ENCODE measurements at regions not wholly inside any gene's neighbourhood (a gene's known extent, or its start where the extent isn't known, plus 50 kb on each side); places are given as distances from the start of the nearest gene placed in this dataset.
A peak's percentile ranks its signal among the peaks of the same experiment; 100 is the strongest.
"Not testable (repeated sequence)": the region's sequence is repeated elsewhere in the genome, so short reads cannot be mapped to it uniquely, and the experiment has no call there.

DNA sequence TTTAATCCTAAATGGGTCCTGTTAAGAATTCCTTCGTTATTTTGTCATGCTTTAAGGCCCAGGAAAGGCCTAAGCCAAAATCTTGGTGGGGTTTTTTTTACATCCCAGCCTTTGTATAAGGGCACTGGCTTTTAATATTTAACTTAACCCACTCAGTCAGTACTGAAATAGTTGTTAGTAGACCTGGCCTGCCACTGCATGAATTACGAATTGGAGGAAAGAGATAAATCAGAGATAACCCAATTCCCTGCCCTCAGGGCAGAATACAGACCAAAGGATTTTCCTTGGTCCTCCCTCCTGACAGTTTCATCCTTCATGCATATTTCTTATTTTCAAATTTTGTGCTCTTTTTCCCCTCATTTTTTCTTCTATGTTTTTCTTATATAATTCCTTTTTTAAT is 193.0 kb downstream of the FASLG start:
- H3K36me3 ChIP-seq, result no peaks in the 10 kb centered on the region
- H3K9me3 ChIP-seq (replicated peaks), result no peaks in the 10 kb centered on the region
- DNase-seq, result no peak
- no peaks in the 10 kb centered on the region for H3K4me1 ChIP-seq
- no peak overlapping the region for H3K4me3 ChIP-seq
- no peak overlapping the region for H3K27ac ChIP-seq
- no peaks in the 10 kb centered on the region for H3K27me3 ChIP-seq

DNA sequence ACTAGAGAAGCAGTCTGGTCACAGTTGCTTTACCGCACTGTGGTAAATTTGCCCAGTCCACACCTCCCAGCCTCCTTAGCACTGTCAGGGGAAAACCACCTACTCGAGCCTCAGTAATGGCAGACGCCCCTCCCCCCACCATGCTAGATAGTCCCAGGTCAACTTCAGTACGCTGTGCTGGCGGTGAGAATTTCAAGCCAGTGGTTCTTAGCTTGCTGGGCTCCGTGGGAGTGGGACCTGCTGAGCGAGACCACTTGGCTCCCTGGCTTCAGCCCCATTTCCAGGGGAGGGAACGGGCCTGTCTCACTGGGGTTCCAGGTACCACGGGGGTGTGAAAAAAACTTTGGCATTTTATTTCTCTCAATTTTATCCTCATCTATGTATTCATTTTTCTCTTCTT is 194.8 kb downstream of the TNFSF18 start:
- not testable (repeated sequence) for H3K4me1 ChIP-seq; H3K27me3 ChIP-seq; H3K9me3 ChIP-seq (replicated peaks); DNase-seq; H3K27ac ChIP-seq; H3K4me3 ChIP-seq; H3K36me3 ChIP-seq

DNA sequence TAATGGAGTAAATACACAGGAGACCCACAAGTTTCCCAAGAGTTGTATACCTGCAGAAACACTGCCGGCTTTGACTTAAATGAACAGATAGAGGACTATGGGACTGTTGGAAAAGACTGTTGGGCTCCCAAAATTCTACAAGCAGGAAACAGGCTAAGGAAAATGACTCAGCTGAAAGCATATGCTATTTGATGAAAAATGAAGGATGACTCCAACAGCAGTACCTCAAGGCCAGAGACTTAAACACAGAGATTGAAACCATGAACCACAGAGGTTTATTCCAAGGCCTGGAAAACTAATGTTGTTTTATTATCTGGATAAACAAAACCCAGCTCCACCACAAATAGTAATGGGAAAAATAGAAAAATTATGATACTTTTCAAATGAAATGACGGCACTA is 187.7 kb downstream of the TNFSF18 start:
- Histone ChIP-seq H3K36me3 (no peaks in the 10 kb centered on the region), H3K4me1 (no peaks in the 10 kb centered on the region), H3K27ac (no peak overlapping the region), H3K27me3 (no peaks in the 10 kb centered on the region), H3K4me3 (no peak overlapping the region), H3K9me3 (replicated peaks) (no peaks in the 10 kb centered on the region)
- no peak for DNase-seq

DNA sequence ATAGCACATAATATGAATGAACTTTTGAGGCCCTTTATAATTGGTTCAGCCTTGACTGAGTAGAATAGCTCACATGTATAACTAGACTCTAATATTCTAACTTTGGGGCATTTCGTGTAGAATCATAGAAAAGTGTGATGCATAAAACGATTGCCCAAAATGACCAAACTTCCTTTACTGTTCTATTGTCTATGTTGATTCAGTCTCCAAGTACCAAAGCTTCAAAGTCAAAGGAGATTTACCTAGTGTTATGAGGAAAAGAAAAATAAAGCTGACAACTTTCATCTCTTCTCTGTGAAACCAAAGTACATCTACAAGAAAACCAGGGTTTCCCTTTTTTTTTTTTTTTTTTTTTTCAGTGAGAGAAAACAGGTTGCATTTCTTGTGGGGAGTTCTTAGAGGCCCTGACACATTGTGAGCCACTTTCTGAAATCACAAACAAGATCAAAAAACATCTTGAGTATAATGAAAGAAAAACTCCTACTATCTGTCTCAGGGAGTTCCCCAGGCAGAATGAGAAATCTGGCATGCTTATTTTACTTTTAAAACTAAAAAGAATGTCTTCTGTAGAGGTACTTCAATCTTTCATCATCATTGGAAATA is 183.4 kb downstream of the TNFSF18 start:
- Histone ChIP-seq H3K27ac (no peak overlapping the region), H3K36me3 (no peaks in the 10 kb centered on the region), H3K4me1 (no peaks in the 10 kb centered on the region), H3K27me3 (no peaks in the 10 kb centered on the region), H3K9me3 (replicated peaks) (no peaks in the 10 kb centered on the region; the same call in 1 of the 2 replicates), H3K4me3 (no peak overlapping the region)
- no peak for DNase-seq

DNA sequence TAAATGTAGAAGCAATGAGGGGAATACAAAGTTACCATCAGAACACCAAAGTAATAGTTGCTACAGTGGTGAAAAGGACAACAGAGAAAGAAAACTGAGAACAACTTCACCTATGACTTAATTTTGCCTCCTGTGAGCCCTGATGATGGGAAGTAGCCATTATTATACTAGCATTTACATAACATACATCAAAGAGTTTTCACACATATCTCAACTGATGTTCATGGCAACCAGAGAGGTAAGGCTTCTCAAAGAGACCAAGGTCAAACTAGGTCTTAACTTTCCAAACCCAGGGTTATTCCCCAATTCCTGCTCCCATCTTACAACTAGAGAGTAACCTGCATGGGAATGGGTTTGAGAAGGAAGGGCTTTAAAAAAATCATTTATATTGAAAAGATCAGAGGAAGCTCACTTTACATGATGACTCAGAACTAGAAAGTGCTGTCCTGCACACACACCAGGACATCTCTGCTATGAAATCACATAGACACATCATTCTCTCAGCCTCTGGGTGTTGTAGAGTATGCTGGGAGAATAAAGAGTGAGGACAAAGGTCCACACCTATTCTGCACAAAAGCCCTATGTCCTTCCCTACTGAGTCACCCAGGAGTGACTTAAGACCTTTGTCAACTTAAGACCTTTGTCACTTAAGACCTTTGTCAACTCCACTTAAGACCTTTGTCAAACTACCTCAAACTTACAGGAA is 179.7 kb downstream of the TNFSF18 start:
- no peak for DNase-seq
- Histone ChIP-seq H3K4me3 (no peak overlapping the region), H3K27me3 (no peaks in the 10 kb centered on the region), H3K36me3 (no peaks in the 10 kb centered on the region), H3K9me3 (replicated peaks) (no peaks in the 10 kb centered on the region; the same call in 1 of the 2 replicates), H3K27ac (no peak overlapping the region), H3K4me1 (no peaks in the 10 kb centered on the region)

GRCh38 chr1:172874950-172875349 is 175.8 kb downstream of the TNFSF18 start:
- Histone ChIP-seq H3K4me1 (no peaks in the 10 kb centered on the region), H3K4me3 (no peak overlapping the region), H3K27me3 (no peaks in the 10 kb centered on the region), H3K27ac (no peak overlapping the region), H3K9me3 (replicated peaks) (no peaks in the 10 kb centered on the region), H3K36me3 (no peaks in the 10 kb centered on the region)
- DNase-seq, result no peak

- Histone ChIP-seq H3K27ac (no peak overlapping the region), H3K4me3 (no peak overlapping the region), H3K9me3 (replicated peaks) (peaks cover 1% of the 10 kb centered on the region; the same call in 1 of the 2 replicates), H3K36me3 (no peaks in the 10 kb centered on the region), H3K4me1 (no peaks in the 10 kb centered on the region), H3K27me3 (no peaks in the 10 kb centered on the region)
- no peak for DNase-seq
Measured at GRCh38 chr1:172875892-172876291, 174.8 kb downstream of the TNFSF18 start.

DNA sequence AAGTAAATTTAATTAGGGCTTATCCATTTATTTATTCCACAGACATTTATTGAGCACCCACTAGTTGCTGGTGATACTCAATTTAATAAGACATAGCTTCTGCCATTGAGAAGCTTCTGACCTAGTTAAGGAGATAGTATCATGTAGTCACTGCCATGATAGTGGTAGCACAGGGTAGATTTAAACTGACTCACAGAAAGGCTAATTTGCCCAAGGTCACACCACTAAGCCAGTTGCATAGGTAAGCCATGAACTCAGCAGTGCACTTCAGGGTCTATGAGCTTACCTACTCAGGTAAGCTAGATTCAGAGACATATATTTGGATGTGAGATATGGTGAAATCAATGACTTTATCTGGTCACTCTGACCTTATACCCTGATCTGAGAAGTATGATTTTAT is 168.4 kb downstream of the TNFSF18 start:
- Histone ChIP-seq H3K4me1 (no peaks in the 10 kb centered on the region), H3K27me3 (no peaks in the 10 kb centered on the region), H3K27ac (no peak overlapping the region), H3K36me3 (no peaks in the 10 kb centered on the region), H3K9me3 (replicated peaks) (peaks cover 3% of the 10 kb centered on the region; the same call in 1 of the 2 replicates), H3K4me3 (no peak overlapping the region)
- no peak for DNase-seq

DNA sequence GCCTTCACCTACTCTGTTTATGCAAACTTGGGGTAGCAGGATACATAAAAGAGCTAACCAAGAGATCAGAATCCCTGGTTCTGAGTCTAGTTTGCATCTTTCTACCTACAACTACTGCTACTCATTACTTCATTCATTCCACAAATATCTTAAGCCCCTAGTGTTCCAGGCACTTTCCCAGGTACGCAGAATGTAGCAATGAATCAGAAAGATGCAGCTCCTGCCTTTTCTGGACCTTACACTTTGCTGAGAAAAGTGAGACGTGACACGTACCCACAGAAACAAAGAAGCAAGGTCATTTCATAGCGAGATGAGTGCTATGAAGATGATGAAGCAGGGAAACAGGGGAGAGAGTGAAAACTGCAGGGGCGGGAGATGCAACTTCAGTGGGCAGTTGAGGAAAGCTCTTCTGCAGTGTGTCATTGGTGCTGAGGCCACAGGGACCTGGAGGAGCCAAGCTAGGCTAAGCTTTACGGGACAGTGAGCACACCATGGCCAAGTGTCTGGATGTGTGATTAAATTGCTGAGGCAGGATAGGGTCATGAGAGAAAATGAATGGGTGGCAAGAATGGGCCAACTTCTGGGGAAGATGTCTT is 167.9 kb downstream of the TNFSF18 start:
- Histone ChIP-seq H3K27ac (no peak overlapping the region), H3K9me3 (replicated peaks) (peaks cover 3% of the 10 kb centered on the region; the same call in 1 of the 2 replicates), H3K4me3 (no peak overlapping the region), H3K36me3 (no peaks in the 10 kb centered on the region), H3K27me3 (no peaks in the 10 kb centered on the region), H3K4me1 (no peaks in the 10 kb centered on the region)
- DNase-seq, result no peak

- no peaks in the 10 kb centered on the region for H3K27me3 ChIP-seq
- no peak for DNase-seq
- H3K4me1 ChIP-seq, result no peaks in the 10 kb centered on the region
- H3K4me3 ChIP-seq, result no peak overlapping the region
- H3K27ac ChIP-seq, result no peak overlapping the region
- H3K36me3 ChIP-seq, result no peaks in the 10 kb centered on the region
- peaks cover 3% of the 10 kb centered on the region; the same call in 1 of the 2 replicates for H3K9me3 ChIP-seq (replicated peaks)
Measured at GRCh38 chr1:172883387-172883791, 167.4 kb downstream of the TNFSF18 start.

DNA sequence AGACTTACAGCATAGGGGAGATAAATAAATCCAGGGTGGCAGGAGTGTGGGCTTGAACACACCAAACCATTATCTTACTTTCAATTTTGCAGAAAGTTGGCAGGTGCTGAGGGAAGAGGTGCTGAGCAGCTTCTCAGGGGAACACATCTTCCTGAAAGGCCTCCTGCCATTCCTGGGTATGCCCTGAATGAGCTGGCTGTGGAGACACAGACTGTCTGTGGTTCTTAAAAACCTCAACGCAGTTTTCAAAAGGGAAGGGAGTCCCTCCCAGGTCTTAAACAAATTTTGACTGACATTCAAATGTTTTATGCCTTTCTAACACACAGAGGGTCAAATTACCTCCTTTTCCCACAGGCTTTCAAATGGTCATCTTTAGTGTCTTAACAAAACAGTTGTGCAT is 166.9 kb downstream of the TNFSF18 start:
- Histone ChIP-seq H3K4me3 (no peak overlapping the region), H3K27me3 (no peaks in the 10 kb centered on the region), H3K27ac (no peak overlapping the region), H3K4me1 (no peaks in the 10 kb centered on the region), H3K36me3 (no peaks in the 10 kb centered on the region), H3K9me3 (replicated peaks) (peaks cover 3% of the 10 kb centered on the region; the same call in 1 of the 2 replicates)
- peak in 1 of 2 experiments; percentile 17 for DNase-seq

- no peaks in the 10 kb centered on the region for H3K27me3 ChIP-seq
- H3K4me3 ChIP-seq, result no peak overlapping the region
- H3K9me3 ChIP-seq (replicated peaks), result peaks cover 3% of the 10 kb centered on the region; the same call in 1 of the 2 replicates
- no peaks in the 10 kb centered on the region for H3K4me1 ChIP-seq
- H3K36me3 ChIP-seq, result no peaks in the 10 kb centered on the region
- DNase-seq, result no peak
- H3K27ac ChIP-seq, result no peak overlapping the region
Measured at GRCh38 chr1:172885411-172885810, 165.3 kb downstream of the TNFSF18 start.

- no peaks in the 10 kb centered on the region for H3K4me1 ChIP-seq
- no peak overlapping the region for H3K4me3 ChIP-seq
- H3K9me3 ChIP-seq (replicated peaks), result peaks cover under 1% of the 10 kb centered on the region; the same call in 1 of the 2 replicates
- DNase-seq, result no peak
- no peaks in the 10 kb centered on the region for H3K27me3 ChIP-seq
- H3K36me3 ChIP-seq, result no peaks in the 10 kb centered on the region
- H3K27ac ChIP-seq, result no peak overlapping the region
Measured at GRCh38 chr1:172885971-172886370, 164.8 kb downstream of the TNFSF18 start.

DNA sequence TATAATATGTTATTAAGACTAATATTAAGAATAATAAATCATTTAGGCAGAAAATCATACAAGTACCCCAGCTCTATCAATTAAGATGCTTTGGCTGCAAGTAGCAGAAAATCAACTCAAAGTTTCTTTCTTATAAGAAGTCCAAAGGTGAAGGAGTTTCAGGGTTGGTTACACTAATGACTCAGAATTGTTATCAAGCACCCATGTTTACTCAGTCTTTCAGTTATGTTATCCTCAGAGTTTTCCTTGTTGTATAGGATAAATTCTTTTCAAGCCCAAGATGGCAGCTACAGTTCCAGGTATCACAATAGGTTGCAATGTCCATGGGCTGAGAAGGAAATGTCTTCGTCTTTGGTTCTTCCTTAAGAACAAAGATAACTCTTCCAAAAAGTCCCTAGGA is 163.6 kb downstream of the TNFSF18 start:
- H3K36me3 ChIP-seq, result no peaks in the 10 kb centered on the region
- no peak overlapping the region for H3K27ac ChIP-seq
- no peaks in the 10 kb centered on the region for H3K27me3 ChIP-seq
- no peak overlapping the region for H3K4me3 ChIP-seq
- H3K4me1 ChIP-seq, result no peaks in the 10 kb centered on the region
- no peak for DNase-seq
- H3K9me3 ChIP-seq (replicated peaks), result no peaks in the 10 kb centered on the region

DNA sequence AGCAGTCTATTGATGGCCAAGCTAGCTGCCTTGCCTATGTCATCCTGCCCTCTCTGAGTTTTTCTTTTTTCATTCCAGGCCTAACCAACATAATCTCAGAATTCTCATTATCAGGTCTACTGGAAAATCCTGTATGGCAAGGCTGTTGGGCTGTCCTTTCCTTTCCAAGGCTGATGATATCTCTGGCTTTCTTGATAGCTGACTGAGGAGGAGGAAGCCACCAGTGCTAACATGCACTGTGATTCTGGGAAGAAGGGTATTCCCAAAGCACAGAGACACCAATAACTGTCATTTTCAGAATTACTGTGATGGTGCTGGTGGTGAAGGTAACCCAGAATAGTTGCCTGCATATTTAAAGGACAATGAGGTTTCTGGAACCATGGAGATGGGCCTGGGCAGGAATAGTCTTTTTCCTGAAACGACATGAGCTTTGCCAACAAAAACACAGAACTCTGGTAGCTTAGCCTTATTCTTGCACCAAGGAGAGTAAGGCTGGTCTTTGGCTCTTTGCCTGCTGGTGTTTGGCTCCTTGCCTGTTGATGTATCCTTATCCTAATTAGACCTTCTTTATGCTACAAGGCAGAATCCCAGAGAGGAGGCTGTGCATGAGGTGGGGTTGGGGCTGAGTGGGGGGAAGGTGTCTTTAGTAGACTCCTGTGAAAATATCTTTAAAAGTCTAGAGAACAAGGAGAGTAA is 157.4 kb downstream of the TNFSF18 start:
- H3K4me3 ChIP-seq, result no peak overlapping the region
- no peaks in the 10 kb centered on the region for H3K9me3 ChIP-seq (replicated peaks)
- DNase-seq, result peak in 1 of 2 experiments; percentile 15
- no peak overlapping the region for H3K27ac ChIP-seq
- peaks cover 4% of the 10 kb centered on the region; the same call in 1 of the 2 replicates for H3K4me1 ChIP-seq
- H3K36me3 ChIP-seq, result no peaks in the 10 kb centered on the region
- H3K27me3 ChIP-seq, result no peaks in the 10 kb centered on the region
